ENCODE measurements at regions not wholly inside any gene's neighbourhood (a gene's known extent, or its start where the extent isn't known, plus 50 kb on each side); places are given as distances from the start of the nearest gene placed in this dataset.

DNA sequence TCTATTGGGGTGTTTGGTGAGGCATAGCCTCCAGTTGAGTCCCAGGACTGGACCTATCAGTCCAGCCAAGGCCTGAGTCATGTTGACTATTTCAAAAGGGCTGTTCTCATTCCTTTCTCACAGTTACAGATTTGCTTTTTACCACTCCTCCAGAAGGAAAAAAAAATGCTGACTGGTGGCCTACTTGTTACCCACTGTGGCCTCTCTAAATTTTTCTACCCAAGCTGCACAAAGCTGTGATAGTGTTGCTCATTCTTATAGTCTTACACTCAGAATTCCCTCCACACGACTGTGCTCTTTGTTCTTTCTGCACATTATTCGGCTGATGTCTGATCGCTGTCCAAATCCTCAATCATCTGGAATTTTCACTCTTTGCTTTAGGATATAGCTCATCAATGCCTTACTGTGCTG lies 1142.2 kb downstream of the IGSF11 start:
- peak; percentile 69 for DNase-seq (ENCODE audit: low read depth)

DNA sequence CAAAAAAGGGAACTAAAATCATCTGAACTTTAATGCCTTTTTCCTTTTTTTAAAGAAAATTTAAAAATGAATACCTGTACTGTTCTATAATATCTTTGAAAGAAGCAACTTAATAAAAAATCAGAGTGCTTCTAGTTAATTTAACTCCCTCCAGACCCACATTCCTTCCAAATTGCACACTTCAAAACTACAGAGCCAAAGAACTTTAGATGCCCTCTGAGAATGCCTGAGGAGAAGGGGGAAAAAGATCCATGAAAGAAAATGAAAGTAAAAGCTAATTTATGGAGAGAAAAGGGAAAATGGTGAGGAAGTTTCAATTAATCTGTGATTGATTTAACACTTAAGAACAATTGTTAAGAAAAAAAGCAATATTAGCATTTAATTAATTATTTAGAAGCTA lies 1141.6 kb downstream of the IGSF11 start:
- DNase-seq (ENCODE audit: low read depth), result no peak

- DNase-seq (ENCODE audit: low read depth), result no peak
Observed at GRCh38 chr3:117893638-117894037, 1141.0 kb downstream of the IGSF11 start.

GRCh38 chr3:117898722-117899522 lies 1135.7 kb downstream of the IGSF11 start:
- DNase-seq (ENCODE audit: low read depth), result no peak

DNA sequence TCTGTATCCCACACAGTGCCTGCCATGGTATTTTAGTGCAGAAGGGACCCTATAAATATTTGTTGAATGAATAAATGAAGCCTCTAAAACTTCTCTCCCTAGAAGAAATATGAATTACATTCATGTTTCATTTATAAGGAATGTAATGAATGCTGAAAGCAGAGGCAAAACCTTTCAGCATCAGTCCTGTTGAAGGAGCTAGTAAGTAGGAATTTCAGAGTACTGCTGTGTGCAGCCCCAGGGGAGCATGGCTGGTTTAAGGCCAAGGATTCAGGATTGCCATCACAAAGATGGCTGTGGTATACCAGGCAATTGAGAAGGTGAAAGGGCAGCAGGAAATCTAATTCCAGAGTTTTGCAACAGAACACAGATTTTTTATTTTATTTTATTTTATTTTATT lies 1131.4 kb downstream of the IGSF11 start:
- DNase-seq (ENCODE audit: low read depth), result no peak

GRCh38 chr3:117910820-117911521 lies 1123.7 kb downstream of the IGSF11 start:
- DNase-seq (ENCODE audit: low read depth), result no peak

DNA sequence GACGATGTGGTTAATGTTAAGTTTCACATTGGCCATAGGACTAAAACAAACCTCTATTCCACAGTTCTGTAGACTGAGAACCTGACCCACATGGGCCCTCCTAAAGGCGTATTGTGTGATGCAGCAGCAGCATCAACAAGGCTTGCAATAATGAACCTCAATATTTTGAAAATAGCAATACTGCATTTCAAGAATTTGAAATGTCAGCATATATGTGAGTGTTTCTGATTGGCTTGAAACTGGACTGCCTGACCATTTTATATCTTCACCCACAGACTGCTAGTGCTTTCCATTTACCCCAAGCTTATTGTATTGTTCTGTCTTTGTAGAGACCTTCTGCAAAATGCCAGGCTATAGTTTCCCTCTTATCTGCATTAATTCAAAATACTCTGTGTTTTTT lies 1122.3 kb downstream of the IGSF11 start:
- DNase-seq (ENCODE audit: low read depth), result no peak

DNA sequence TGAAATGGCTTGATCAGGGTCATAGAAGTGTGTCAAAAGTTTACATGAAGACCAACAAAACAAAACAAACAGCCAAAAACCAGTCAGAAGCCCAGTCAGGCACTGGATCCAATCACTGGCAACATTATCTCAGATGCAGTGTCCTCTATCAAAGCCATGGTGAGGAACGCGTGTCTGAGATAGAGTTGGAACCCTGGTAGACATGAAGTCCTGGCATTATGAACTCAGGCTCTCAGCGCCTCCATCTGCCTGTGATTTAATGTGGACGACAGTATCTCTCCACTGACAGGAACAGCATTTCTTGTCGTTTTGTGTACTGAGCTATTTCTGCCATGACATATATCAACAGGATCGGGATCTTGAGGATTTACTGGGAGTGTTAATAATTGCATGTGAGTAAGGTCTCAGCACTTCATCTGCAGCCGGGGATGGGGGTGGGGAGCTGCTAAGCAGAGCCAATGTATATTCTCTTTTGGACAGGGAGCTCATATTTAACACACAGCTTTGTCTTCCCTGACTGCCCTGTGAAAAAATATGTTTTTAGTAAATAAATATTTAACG lies 1120.0 kb downstream of the IGSF11 start:
- no peak for DNase-seq (ENCODE audit: low read depth)

GRCh38 chr3:117916839-117917238 lies 1117.8 kb downstream of the IGSF11 start:
- DNase-seq (ENCODE audit: low read depth), result no peak

DNA sequence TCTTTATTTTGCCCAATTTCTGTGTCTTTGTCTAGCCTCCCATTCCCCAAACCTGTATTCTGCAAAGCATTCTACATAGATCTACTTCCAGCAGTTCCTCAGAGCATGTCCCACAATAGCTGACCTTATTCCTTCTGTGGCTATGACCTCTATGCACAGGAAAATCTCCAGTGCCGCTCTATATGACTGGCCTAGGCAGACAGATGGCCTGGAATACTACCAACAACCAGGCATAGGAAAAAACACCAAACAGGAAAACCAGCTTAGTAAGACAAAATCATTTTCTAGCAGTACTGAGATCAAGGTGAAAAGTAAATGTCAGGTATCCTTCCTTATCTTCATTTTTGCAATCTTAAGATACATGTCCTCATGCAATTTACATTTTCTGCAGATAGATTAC lies 1115.0 kb downstream of the IGSF11 start:
- DNase-seq (ENCODE audit: low read depth), result no peak

- no peak for DNase-seq (ENCODE audit: low read depth)
Observed at GRCh38 chr3:117920253-117920898, 1114.3 kb downstream of the IGSF11 start.

GRCh38 chr3:117921411-117921810 lies 1113.2 kb downstream of the IGSF11 start:
- DNase-seq (ENCODE audit: low read depth), result no peak

- DNase-seq (ENCODE audit: low read depth), result no peak
Observed at GRCh38 chr3:117922039-117922438, 1112.6 kb downstream of the IGSF11 start.

GRCh38 chr3:117926819-117927218 lies 1107.8 kb downstream of the IGSF11 start:
- DNase-seq (ENCODE audit: low read depth), result no peak

DNA sequence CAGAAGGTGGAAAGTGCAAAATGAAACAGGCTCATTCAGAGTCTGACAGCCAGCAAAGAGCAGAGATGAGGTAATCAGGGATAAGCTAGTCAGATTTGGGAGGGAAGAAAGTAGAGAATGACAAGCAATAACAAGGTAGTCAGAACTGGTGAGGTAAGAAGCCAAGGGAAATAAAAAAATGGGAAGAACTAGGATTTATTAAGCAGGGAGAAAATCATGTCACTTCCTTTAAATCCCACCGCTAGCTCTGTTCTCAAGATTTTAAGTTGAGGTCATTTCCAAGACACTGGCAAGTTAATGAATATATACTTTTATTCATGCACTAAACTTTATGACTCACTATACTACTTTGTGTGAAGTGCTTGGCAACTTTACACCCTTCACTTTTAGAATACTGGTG lies 1106.8 kb downstream of the IGSF11 start:
- DNase-seq (ENCODE audit: low read depth), result peak; percentile 61

- no peak for DNase-seq (ENCODE audit: low read depth)
Observed at GRCh38 chr3:117928836-117929235, 1105.8 kb downstream of the IGSF11 start.

DNA sequence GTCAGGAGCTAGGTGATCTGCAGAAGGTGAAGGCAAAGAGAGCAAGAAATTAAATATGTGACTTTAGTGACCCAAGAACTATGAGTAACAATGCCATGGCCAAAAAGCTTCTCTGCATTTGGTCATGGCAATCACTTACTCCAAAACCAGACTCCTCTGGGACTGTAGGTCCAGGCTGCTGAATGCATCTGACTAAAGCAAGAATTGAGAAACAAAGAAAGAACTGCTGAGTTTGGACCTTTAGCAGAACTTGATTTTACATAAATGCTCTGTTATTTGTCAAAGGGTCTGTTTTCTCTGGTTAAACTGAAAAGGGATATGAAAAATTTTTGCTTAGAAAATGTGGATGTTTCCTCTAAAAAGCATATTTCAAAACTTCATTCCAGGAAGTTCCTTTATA lies 1102.2 kb downstream of the IGSF11 start:
- DNase-seq (ENCODE audit: low read depth), result no peak

- no peak for DNase-seq (ENCODE audit: low read depth)
Observed at GRCh38 chr3:117936159-117936558, 1098.5 kb downstream of the IGSF11 start.

DNA sequence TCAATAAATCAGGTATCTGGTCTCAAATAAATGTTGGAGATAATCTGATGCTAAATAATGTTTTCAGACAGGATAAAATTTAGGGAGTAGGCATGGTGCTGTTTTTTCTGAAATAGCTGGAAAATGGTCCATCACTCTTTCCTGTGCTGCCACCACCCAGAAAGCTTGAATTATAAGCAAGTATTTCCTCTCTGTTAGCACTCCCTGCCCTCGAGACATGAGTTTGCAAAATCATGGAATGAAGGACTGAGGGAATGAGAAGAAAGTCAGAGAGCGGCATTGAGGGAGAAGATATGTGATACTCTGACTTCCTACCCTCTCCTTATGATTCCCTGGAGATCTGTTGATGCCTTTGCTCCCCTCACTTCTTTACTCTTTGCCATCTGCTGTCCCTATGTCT lies 1095.7 kb downstream of the IGSF11 start:
- no peak for DNase-seq (ENCODE audit: low read depth)

- no peak for DNase-seq (ENCODE audit: low read depth)
Observed at GRCh38 chr3:117939425-117940027, 1095.1 kb downstream of the IGSF11 start.

DNA sequence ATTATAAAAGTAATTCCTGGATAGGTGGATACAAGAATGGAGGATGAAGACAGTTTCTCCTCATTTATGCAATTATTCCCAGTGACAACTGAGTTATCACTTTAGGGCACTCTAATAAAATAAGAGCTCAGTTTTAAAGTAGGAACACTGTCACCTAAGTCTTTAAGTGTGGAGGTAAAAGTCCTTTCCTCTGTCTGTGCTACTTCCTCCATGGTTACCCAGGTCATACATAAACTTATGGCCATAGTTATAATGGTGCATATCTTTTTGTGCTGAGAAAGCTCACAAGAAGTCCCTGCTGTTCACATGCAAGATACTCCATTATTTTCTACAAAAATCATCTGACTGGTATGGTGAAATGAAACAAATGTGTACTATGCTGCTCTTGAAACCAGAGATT lies 1093.6 kb downstream of the IGSF11 start:
- DNase-seq (ENCODE audit: low read depth), result no peak

DNA sequence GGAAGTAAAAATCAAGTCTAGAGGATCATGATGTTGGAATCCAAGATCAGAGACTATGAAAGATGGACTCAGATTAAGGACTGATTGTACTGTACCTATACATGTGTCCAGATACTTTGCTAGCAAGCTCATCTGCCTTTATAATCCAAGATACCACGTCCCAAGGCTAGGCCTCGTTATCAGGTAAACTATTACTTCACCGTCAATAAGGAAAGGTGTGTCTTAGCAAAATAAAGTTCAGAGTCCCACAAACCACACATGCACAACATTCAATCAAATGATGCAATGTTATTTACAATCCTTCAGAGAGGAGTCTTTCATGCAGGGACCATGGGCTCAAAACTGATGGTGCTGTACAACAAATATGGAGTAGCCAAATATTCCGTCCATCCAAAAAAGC lies 1092.9 kb downstream of the IGSF11 start:
- DNase-seq (ENCODE audit: low read depth), result no peak

All from renal cortical epithelial cell (primary cell).